Right lobe of liver (tissue), 4 donors: ENCODE measurements at regions not wholly inside any gene's neighbourhood (a gene's known extent, or its start where the extent isn't known, plus 50 kb on each side); places are given as distances from the start of the nearest gene placed in this dataset.

ENCODE experiments used
- CTCF ChIP-seq, 4 donors: fragments of 200-600 bp in 3 of 4; fragments of 450-650 bp in 1 of 4; IDR thresholded peaks; one replicate each; pipeline versions ENCODE4 v1.5.1 to v1.8.0; 2016 to 2022; ENCODE audit warnings: antibody characterized with exemption in 4 of 4, mild to moderate bottlenecking in 2 of 4
- POLR2A ChIP-seq: fragments of 450-650 bp; IDR thresholded peaks from one replicate; pipeline ENCODE4 v1.6.1; 2017; ENCODE audit warnings: antibody characterized with exemption, mild to moderate bottlenecking
- donor health status: DM: no; HTN: no; CAD: no.
- donor health status: DM: no; HTN: no; CAD: no.
- donor health status: DM: no; HTN: yes; CAD: no.

GRCh38 chr11:119473901-119474681, 51.1 kb upstream of the THY1 start:
- TF ChIP-seq CTCF (IDR thresholded peaks at IDR 0.05) = no peak
- TF ChIP-seq POLR2A = no peak
